NB4 (cell line): ENCODE measurements at regions not wholly inside any gene's neighbourhood (a gene's known extent, or its start where the extent isn't known, plus 50 kb on each side); places are given as distances from the start of the nearest gene placed in this dataset.

ENCODE experiments used
- MYC ChIP-seq: IDR thresholded peaks from 2 replicates; pipeline ENCODE4 v1.6.1; 2011; ENCODE audit warnings: low read depth, low read length
- POLR2A ChIP-seq: IDR thresholded peaks from 2 replicates; pipeline ENCODE4 v1.6.1; 2011; ENCODE audit warnings: mild to moderate bottlenecking; ENCODE audit not compliant: insufficient read length; ENCODE audit errors: extremely low read depth
- TF ChIP-seq, protein P1 (sequence below): IDR thresholded peaks from one replicate; pipeline ENCODE4 v1.5.1; 2012; ENCODE audit warnings: low read depth, low read length
- TF ChIP-seq, protein P2 (sequence below): IDR thresholded peaks from 2 replicates; pipeline ENCODE4 v1.6.1; 2011; ENCODE audit warnings: low read depth, low read length

DNA sequence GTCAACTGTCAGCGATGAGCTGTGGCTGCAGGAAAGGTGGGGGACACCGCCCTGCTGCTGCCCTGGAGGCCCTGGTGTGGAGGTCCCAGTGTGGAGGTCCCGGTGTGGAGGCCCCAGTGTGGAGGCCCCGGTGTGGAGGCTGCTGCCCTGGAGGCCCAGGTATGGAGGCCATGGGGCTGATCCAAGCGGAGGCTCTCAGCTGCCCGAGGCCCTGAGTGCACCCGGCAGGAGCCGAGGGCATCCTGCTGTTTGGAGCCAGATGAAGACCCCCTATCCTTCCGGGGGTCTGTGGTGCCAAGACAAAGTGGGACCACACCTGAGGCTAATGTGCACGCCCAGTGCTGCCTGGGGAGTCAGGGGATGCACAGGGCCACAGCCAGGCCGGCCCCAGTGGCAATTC lies 210.4 kb upstream of the SOX1 start:
- TF ChIP-seq, protein P1, sequence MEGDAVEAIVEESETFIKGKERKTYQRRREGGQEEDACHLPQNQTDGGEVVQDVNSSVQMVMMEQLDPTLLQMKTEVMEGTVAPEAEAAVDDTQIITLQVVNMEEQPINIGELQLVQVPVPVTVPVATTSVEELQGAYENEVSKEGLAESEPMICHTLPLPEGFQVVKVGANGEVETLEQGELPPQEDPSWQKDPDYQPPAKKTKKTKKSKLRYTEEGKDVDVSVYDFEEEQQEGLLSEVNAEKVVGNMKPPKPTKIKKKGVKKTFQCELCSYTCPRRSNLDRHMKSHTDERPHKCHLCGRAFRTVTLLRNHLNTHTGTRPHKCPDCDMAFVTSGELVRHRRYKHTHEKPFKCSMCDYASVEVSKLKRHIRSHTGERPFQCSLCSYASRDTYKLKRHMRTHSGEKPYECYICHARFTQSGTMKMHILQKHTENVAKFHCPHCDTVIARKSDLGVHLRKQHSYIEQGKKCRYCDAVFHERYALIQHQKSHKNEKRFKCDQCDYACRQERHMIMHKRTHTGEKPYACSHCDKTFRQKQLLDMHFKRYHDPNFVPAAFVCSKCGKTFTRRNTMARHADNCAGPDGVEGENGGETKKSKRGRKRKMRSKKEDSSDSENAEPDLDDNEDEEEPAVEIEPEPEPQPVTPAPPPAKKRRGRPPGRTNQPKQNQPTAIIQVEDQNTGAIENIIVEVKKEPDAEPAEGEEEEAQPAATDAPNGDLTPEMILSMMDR = no peak
- no peak for TF ChIP-seq POLR2A
- TF ChIP-seq, protein P2, sequence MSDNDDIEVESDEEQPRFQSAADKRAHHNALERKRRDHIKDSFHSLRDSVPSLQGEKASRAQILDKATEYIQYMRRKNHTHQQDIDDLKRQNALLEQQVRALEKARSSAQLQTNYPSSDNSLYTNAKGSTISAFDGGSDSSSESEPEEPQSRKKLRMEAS = no peak
- TF ChIP-seq MYC = no peak
